ENCODE measurements at regions not wholly inside any gene's neighbourhood (a gene's known extent, or its start where the extent isn't known, plus 50 kb on each side); places are given as distances from the start of the nearest gene placed in this dataset.

DNA sequence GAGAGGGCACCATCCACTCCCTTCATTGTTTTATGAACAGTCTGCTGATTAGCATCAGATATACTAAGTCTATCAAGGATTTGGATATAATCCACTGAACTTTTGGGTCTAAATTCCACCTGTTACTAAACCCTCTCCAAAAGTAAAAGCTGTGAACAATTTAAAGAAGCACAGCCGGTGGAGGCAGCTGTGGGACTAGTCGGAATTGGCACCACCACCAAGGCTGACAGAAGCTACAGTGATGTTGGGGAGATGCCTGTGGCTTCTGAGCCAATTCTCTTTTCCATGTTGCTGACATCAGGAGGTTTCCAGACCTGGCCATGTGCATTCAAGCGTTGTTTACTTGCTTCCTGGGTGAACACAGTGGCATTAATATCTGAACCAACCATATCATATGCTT is 679.0 kb upstream of the CA10 start:
- no peak for ATAC-seq (ENCODE audit: low FRiP score)
- TF ChIP-seq, protein P1, sequence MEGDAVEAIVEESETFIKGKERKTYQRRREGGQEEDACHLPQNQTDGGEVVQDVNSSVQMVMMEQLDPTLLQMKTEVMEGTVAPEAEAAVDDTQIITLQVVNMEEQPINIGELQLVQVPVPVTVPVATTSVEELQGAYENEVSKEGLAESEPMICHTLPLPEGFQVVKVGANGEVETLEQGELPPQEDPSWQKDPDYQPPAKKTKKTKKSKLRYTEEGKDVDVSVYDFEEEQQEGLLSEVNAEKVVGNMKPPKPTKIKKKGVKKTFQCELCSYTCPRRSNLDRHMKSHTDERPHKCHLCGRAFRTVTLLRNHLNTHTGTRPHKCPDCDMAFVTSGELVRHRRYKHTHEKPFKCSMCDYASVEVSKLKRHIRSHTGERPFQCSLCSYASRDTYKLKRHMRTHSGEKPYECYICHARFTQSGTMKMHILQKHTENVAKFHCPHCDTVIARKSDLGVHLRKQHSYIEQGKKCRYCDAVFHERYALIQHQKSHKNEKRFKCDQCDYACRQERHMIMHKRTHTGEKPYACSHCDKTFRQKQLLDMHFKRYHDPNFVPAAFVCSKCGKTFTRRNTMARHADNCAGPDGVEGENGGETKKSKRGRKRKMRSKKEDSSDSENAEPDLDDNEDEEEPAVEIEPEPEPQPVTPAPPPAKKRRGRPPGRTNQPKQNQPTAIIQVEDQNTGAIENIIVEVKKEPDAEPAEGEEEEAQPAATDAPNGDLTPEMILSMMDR (IDR thresholded peaks at IDR 0.05): no peak
- DNase-seq (ENCODE audit: low spot score): no peak

DNA sequence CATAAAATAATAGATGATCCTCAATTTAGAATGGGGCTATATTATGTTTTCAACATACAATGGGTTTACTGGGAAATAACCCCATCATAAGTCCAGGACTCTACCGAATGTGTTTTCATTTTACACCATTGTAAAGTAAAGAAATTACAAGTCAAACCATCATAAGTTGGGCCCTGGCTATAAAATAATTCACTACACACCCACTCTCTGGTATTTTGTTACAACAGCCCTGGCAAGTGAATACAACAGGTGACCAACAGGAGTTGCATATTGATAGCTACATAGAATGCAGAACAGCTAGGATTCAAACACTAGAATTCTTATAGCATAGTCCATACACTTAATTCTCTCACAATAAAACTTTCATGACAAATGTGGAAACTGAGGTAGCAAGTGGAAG is 673.0 kb upstream of the CA10 start:
- TF ChIP-seq, protein P1 (IDR thresholded peaks at IDR 0.05): no peak
- no peak for DNase-seq (ENCODE audit: low spot score)
- ATAC-seq (ENCODE audit: low FRiP score): no peak

DNA sequence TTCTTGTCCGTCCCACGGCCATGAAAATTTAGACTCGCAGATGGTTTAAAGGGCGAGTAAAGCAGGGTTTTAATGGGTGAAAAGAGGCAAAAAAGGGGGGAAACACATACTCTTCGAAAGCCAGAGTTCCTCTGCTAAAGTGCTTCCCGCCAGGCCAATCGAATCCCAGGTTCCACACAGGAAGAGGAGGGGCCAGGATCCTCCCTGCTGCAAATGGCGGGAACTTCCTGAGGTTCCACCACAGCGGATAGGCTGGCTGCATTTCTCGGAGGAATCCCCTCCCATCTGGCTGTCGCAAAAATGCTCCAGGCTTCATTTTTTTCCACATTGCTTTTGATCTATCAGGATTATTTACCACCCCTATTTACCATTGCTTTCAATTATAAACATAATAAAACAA is 670.1 kb upstream of the CA10 start:
- TF ChIP-seq, protein P1 (IDR thresholded peaks at IDR 0.05): no peak
- DNase-seq (ENCODE audit: low spot score) (no peak), ATAC-seq (ENCODE audit: low FRiP score) (no peak)

DNA sequence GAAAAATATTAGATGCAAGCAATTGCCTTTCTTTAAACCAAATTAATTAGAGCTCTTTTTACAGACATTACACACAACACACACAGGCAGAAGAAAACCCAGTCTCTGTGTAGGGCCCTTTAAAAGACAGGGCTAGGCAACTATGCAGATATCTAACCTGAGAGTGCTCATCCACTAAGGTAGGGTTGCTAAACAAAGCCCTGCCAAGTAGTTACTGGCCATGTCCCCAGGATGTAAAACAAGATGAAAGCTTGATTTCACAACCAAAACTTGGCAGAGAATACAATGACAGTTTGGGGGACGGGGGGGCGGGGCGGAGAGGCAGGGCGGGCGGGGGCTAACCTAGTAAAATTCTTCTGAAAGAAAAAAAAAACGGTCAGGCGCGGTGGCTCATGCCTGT is 669.0 kb upstream of the CA10 start:
- TF ChIP-seq, protein P1 (IDR thresholded peaks at IDR 0.05): no peak
- ATAC-seq (ENCODE audit: low FRiP score): no peak

DNA sequence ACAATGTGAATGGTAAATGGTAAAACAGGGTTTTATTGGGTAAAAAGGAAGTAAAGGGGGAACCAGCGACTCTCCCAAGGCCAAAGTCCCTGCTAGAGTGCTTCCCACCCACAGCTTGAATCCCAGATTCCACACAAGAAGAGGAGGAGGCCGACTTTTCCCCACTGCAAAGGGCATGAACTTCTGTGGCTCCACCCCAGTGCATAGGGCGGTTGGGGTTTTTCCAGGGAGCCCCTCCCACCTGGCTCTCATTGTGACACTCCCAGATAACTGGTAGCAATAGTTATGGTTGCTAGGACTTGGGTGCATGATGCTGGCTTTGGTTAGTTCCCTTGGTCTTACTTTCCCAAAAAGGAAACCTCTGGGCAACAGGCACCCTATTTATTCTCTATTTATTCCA is 666.0 kb upstream of the CA10 start:
- ATAC-seq (ENCODE audit: low FRiP score) (no peak), DNase-seq (ENCODE audit: low spot score) (no peak)
- TF ChIP-seq, protein P1 (IDR thresholded peaks at IDR 0.05): no peak

More for the DNA sequence above, 669.0 kb upstream of the CA10 start:
- no peak for DNase-seq (ENCODE audit: low spot score)

DNA sequence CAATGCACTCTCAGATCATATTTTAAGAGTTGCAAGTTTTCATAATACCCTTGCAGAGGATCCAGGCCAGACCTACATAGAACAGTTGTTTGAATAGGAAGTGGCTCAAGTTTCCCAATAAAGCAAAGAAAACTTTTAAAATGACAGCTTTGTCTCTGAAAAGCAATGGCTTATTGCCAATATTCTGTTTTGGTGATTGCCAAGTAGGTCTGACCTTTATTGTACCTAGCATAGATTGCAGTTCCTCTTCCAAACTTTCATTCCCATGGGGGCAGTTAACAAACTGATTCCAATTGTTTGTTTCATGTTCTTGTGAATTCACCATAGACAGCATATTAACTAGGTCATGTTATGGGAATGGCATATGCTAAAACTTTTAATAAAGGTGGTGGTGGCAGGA is 664.6 kb upstream of the CA10 start:
- TF ChIP-seq, protein P1 (IDR thresholded peaks at IDR 0.05): no peak
- DNase-seq (ENCODE audit: low spot score) (no peak), ATAC-seq (ENCODE audit: low FRiP score) (no peak)

DNA sequence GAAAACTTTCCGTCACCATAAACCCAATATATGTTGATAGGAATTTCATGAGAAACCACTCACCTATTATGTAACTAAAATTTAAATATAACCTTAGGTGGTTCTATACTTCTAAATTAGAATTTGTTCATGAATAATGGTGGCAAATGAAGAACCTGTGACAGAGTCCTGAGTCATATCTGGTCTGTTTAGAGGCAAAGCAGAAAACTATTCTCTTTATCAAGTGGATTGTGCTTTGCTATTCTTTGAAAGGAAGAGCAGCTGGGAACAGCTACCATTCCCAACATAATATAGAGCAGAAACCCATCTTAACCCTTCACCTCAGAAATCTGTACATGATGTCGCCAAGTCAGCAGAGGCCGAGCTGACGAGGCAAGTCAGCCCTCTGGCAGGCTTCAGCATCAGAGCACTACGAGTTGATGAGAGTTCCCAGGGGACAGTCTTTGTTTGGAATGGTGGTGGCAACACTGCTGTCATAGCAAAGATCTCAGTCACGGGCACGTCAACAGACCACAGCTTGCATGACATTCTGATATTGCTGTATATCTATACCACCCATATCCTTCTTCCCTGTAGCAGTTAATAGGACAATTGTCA is 631.9 kb upstream of the CA10 start:
- DNase-seq (ENCODE audit: low spot score) (no peak), ATAC-seq (ENCODE audit: low FRiP score) (no peak)
- TF ChIP-seq, protein P1 (IDR thresholded peaks at IDR 0.05): no peak
